NT2/D1 (cell line): ENCODE measurements at regions not wholly inside any gene's neighbourhood (a gene's known extent, or its start where the extent isn't known, plus 50 kb on each side); places are given as distances from the start of the nearest gene placed in this dataset.

ENCODE experiments used
- YY1 ChIP-seq: IDR thresholded peaks from 2 replicates; pipeline ENCODE4 v1.6.1; 2011; ENCODE audit not compliant: insufficient read length, insufficient read depth
- ZNF274 ChIP-seq: IDR thresholded peaks from 2 replicates; pipeline ENCODE4 v1.6.1; 2011; ENCODE audit warnings: mild to moderate bottlenecking, low read depth, low read length

DNA sequence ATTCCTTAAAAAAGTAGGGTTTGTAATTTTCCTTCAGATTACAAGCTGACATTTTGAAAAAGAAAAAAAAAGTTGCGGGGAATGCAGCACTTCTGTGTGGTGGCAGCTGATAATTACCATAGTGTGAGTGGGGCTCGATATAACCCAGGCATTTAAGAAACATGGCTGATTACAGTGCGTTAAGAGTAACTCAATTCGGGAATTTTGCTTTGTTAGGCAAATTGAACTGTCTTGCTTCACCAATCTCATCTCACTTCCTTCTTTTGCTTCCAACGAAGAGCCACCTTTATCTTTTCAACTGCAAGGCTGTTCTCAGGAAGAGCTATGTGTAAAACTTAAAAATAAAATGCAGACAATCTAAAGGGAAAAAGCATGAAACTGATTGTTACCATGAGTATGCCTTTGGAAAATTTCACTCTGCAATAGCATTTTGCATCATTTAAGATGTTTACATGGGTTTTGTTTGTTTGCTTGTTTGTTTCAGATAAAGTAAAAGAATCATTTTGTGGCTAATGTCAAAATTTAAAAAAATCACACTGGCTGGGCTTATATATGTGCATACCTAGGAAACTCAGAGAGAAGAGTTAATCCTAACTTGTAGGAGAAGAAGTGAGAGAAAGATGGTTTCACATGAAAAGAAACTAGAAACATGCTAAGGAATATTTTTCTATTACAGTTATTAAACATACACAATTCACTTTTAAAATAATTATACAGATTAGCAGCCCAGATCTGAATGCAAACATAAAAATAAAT is 295.9 kb upstream of the ATP2B1 start:
- TF ChIP-seq ZNF274 (no peak), YY1 (no peak)
